ENCODE measurements at regions not wholly inside any gene's neighbourhood (a gene's known extent, or its start where the extent isn't known, plus 50 kb on each side); places are given as distances from the start of the nearest gene placed in this dataset.

GRCh38 chr2:8277921-8278571 lies 403.8 kb upstream of the ID2 start:
- DNase-seq = no peak

- DNase-seq = no peak
These were observed 403.0 kb upstream of the ID2 start for GRCh38 chr2:8278709-8279354.

GRCh38 chr2:8279506-8279905 lies 402.4 kb upstream of the ID2 start:
- no peak for DNase-seq

GRCh38 chr2:8281234-8281633 lies 400.6 kb upstream of the ID2 start:
- DNase-seq = no peak

GRCh38 chr2:8281950-8282857 lies 399.7 kb upstream of the ID2 start:
- DNase-seq = no peak

DNA sequence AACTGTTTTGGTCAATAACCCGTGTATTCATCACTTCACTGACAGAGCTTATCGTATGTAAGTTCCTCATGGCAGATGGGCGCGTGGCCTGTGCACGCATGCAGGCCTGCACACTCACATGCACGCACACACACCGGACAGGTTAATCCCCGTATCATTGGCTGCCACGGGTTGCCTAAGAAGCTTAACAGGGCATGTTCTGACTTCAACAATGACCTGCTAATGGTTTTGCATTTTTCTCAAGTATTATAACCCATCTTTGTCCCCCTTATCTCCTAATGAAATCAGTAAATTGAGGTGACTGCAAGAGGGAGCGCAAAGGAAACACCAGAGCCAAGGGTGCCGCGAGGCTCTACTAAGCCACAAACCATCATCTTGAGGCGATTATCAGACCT lies 399.0 kb upstream of the ID2 start:
- no peak for DNase-seq

DNA sequence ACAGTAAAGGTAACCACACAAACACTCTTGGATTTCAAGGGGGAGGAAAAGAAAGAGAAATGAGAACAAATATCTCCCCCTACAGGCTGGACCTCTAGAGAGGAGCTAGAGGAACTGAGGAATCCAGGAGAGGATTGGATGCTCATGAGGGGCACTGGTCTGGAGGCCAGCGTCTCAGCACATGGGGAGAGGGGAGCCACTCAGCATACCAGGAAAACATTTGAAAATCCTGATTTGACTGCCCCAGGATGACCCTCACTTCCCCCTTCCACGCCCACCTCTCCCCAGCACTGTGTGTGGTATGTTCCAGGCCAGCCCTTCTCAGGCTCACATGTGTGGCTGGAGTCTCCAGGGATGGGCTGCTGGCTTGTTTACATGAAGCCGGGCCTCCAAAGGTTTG lies 396.8 kb upstream of the ID2 start:
- DNase-seq = no peak

- no peak for DNase-seq
These were observed 396.0 kb upstream of the ID2 start for GRCh38 chr2:8285898-8286297.

DNA sequence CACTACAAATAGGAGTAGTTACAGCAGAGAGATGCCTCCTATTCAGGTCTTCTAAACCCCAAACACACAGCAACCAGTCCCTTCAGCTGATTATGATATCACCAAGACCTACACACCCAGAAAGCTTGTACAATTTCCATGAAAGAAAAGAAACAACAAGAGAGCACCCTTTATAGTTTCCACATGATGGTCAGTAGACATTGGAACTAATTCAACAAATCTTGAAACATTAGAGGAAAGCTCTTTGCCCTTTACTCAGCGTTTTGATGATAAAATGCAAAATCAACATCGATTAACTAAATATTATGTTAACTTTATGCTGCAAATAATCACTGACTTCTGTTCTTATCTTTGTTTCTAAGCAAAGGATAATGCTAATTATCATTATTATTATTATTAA lies 393.6 kb upstream of the ID2 start:
- DNase-seq = no peak

GRCh38 chr2:8289111-8289510 lies 392.7 kb upstream of the ID2 start:
- DNase-seq = no peak

DNA sequence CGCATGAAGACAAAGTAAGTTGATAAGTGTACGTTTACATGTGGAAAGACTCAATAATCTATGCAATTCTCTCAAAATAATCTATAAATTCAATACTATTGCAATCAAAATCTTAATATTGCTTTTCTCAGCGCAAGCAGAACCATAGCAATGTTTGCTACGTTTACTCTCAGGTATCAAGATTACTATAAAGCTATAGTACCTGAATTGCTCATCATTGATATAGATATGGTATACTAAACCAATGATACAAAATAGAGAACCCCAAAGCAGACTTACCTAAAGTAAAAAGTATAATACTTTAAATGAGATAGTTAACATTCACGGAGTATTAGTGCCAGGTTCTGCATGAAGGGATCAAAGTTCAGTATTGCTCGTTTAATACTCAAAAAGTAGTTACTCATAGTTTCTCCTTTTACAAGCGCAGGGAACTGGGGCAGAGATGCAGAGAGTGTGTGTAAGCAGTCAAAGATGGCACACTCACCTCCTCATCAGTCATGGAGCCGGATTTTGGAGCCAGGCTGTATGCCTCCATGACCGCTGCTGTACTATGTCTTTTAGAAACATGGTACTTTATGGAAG lies 391.0 kb upstream of the ID2 start:
- no peak for DNase-seq

GRCh38 chr2:8296306-8296705 lies 385.6 kb upstream of the ID2 start:
- no peak for DNase-seq

GRCh38 chr2:8297376-8298231 lies 384.3 kb upstream of the ID2 start:
- no peak for DNase-seq

DNA sequence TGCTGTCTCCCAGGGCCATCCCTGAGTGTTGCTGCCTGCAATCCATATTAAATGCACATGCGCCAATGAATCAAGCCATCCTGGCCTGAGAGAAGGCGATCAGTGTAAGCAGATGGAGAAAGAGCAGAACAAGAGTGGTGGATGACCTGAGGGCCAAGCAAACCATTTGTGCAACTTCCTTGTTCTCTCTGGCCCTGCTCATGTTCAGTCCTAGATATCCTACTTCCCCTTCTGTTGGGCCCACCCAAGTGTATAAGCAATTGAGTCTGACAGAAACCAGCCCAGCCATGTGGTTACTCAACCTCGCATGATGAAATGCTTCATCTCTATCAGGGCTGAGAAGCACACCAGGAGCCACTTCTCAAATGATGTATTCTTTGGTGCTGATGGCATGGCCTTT lies 383.1 kb upstream of the ID2 start:
- DNase-seq = no peak

DNA sequence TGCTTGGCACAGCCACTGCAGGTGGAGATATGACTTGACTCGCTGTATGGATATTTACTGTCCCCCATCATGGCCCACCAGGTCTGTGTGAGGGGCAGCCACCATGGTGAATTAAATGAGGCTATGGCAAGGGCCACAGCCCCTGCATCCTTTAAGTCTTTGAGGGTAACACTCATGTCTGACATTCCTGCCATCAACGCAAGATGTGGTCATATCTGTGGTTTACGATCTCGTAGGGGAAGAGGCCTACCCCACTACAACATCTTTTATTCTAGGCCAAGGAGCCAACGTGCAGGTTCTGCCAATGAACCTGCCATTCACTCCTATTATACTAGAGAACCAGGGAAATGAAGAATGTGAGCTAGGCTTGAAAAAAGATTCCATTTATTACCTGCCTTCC lies 381.6 kb upstream of the ID2 start:
- DNase-seq = no peak

DNA sequence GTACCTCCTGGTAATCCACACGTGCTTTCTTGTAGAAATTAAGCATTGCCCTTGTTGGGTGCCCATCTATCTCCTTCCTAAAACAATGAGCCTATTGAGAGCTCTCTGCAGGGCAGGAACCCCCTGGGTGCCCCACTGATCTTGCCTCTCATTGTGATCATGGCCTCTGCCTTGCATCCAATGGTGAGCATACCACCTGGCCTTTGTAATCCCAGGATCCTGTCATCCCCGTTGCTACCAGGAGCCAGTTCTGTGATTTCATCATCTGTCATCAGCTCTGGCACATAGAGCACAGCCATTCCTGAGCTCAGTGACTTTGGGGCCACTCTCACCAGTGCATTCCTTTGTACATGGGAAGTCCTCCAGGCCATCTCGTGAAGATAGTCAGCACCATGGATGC lies 381.0 kb upstream of the ID2 start:
- DNase-seq = no peak

- no peak for DNase-seq
These were observed 378.5 kb upstream of the ID2 start for GRCh38 chr2:8303322-8303832.

DNA sequence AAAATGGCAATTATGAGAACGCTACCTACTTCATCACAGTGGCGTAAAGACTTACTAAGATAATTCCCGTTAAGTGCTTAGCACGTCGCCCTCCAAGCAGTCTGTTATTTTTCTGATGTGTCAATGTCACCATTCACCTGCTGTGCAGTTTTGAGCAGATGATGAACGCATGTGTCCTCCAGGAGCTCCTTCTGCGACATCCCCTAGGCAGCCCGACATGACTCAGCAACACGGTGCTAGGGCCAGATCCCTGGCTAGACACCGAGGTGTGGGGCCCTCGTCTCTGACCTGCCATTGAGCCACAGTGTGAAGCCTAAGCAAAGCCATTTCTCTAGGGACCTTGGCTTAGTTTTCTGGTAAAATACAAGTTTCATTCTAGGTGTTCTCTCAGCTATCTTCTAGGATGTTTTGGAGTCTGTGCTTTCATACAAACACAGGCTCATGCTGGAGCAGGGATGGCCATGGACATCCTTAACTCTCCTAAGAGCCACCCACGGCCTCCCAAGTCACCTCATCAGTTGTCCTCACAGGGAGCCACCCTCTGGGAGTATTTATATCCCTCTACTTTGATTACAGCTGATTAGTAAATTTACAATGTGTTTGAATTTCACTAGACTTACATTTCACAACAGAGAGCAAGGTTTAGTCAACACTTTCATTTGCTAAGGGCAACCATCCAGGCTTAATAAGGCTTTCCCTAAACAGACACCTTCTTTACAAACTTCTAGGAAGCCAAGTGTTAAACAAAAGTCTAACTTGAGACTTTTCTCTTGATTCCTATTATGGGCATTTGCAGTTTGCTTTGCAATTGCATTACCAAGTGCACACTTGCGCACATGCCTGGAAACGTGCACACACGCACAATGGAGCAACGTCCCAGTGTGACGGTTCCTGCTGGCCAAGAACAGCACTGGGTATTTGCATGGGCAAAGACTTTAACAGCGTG lies 376.8 kb upstream of the ID2 start:
- DNase-seq = no peak

DNA sequence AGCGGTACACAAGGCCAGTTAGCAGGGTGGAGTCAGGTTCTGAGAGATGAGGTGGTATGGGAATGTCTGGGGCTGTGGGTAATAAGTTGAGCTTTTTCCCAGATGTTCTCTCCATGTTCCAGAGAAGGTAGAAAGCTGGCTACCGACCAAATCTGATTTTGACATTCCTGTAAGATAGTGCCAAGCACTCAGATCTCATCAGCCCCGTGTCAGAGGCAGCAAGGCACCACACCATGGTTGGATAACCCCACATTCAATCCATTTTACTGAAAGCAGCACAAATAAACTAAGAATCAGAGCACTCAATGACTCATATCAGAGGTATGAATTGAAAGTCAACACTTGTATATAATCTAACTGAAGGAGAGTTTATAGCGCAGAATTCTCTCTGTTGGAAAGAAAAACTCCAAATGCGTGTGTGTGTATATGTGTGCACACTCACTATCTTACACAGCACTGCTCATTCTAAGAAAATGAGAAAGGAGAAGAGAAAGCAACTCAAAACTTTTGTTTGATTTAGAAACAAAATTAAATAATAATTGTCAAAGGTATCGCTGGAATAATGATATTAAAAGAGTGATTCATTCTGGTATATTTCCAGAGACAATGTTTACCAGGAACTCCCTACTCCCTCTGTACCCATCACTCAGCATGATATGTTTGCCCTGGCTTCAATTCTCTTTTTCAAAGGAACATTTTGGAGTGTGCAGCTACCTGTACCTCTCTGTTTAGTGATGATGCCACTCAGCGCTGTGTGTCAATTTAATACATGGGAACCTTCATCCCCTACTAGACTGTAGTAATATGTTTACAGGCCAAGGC lies 375.1 kb upstream of the ID2 start:
- DNase-seq = no peak

- no peak for DNase-seq
These were observed 374.2 kb upstream of the ID2 start for GRCh38 chr2:8307606-8308180.
